ENCODE measurements at regions not wholly inside any gene's neighbourhood (a gene's known extent, or its start where the extent isn't known, plus 50 kb on each side); places are given as distances from the start of the nearest gene placed in this dataset.
A peak's percentile ranks its signal among the peaks of the same experiment; 100 is the strongest.
"Not testable (repeated sequence)": the region's sequence is repeated elsewhere in the genome, so short reads cannot be mapped to it uniquely, and the experiment has no call there.

- Histone ChIP-seq H3K27me3 (no peaks in the 10 kb centered on the region), H3K4me1 (peaks cover 2% of the 10 kb centered on the region; the same call in 1 of the 2 replicates), H3K4me3 (ENCODE audit: low read depth, low read length) (no peak overlapping the region), H3K9me3 (no peaks in the 10 kb centered on the region), H3K36me3 (no peaks in the 10 kb centered on the region)
- TF ChIP-seq CTCF (IDR thresholded peaks at IDR 0.05; ENCODE audit: low read depth, low read length): no peak
- no peak for DNase-seq
Observed at GRCh38 chr12:78568321-78569020, 296.1 kb upstream of the SYT1 start.

- H3K36me3 ChIP-seq: no peaks in the 10 kb centered on the region
- peak; percentile 17 for DNase-seq
- H3K27me3 ChIP-seq: no peaks in the 10 kb centered on the region
Observed at GRCh38 chr12:78571953-78572352, 292.6 kb upstream of the SYT1 start.

GRCh38 chr12:78575208-78575607, 289.4 kb upstream of the SYT1 start:
- not testable (repeated sequence) for H3K4me1 ChIP-seq; H3K4me3 ChIP-seq (ENCODE audit: low read depth, low read length); H3K36me3 ChIP-seq; H3K27me3 ChIP-seq; DNase-seq; H3K9me3 ChIP-seq

More at GRCh38 chr12:78571953-78572352, 292.6 kb upstream of the SYT1 start:
- no peaks in the 10 kb centered on the region; the same call in 1 of the 2 replicates for H3K4me1 ChIP-seq
- TF ChIP-seq CTCF (IDR thresholded peaks at IDR 0.05; ENCODE audit: low read depth, low read length): peak; percentile 9; the same call in 1 of the 2 replicates
- no peaks in the 10 kb centered on the region; the same call in 1 of the 2 replicates for H3K9me3 ChIP-seq
- H3K4me3 ChIP-seq (ENCODE audit: low read depth, low read length): no peak overlapping the region

- DNase-seq: no peak
- no peaks in the 10 kb centered on the region for H3K4me1 ChIP-seq
- no peak overlapping the region for H3K4me3 ChIP-seq (ENCODE audit: low read depth, low read length)
- peaks cover 3% of the 10 kb centered on the region; the same call in 1 of the 2 replicates for H3K9me3 ChIP-seq
- H3K27me3 ChIP-seq: no peaks in the 10 kb centered on the region
- no peak for TF ChIP-seq CTCF (IDR thresholded peaks at IDR 0.05; ENCODE audit: low read depth, low read length)
- H3K36me3 ChIP-seq: no peaks in the 10 kb centered on the region
Observed at GRCh38 chr12:78579846-78580245, 284.7 kb upstream of the SYT1 start.

- H3K4me3 ChIP-seq (ENCODE audit: low read depth, low read length): no peak overlapping the region
- peaks cover 3% of the 10 kb centered on the region; the same call in 1 of the 2 replicates for H3K9me3 ChIP-seq
- no peak for DNase-seq
- H3K4me1 ChIP-seq: no peaks in the 10 kb centered on the region
- no peaks in the 10 kb centered on the region for H3K27me3 ChIP-seq
- H3K36me3 ChIP-seq: no peaks in the 10 kb centered on the region
- TF ChIP-seq CTCF (IDR thresholded peaks at IDR 0.05; ENCODE audit: low read depth, low read length): no peak
Observed at GRCh38 chr12:78580296-78580695, 284.3 kb upstream of the SYT1 start.

GRCh38 chr12:78584695-78585094, 279.9 kb upstream of the SYT1 start:
- Histone ChIP-seq H3K27me3 (no peaks in the 10 kb centered on the region), H3K4me1 (no peaks in the 10 kb centered on the region), H3K9me3 (peaks cover 3% of the 10 kb centered on the region; the same call in 1 of the 2 replicates), H3K36me3 (no peaks in the 10 kb centered on the region), H3K4me3 (ENCODE audit: low read depth, low read length) (no peak overlapping the region)
- peak; percentile 38 for DNase-seq
- TF ChIP-seq CTCF (IDR thresholded peaks at IDR 0.05; ENCODE audit: low read depth, low read length): peak; percentile 60

Measured in BE2C (cell line).